GM19240 (cell line): ENCODE measurements at regions not wholly inside any gene's neighbourhood (a gene's known extent, or its start where the extent isn't known, plus 50 kb on each side); places are given as distances from the start of the nearest gene placed in this dataset.
"Not testable (repeated sequence)": the region's sequence is repeated elsewhere in the genome, so short reads cannot be mapped to it uniquely, and the experiment has no call there.

Source experiments
- DNase-seq: peaks from one replicate; pipeline ENCODE4 v3.0.0; 2011; ENCODE audit warnings: low spot score; ENCODE audit not compliant: insufficient read length

DNA sequence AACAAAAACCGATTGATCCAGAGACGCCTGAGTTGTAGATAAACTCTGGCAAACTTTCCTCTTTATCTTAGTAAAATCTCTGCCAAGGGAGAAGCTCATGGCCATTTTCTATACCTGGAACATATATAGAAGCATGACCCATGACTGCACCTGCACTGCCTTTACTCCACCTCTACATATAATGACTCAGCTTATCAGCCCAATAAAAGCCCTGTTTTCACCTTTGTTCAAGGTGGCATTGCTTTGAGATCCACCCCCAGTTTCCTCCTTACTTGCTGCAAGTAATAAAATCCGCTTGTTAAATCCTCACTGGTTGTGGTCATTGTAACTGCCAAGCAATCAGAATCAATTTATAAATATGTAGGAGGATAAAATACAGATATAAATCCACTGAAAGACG is 1280.4 kb downstream of the NSUN3 start:
- no peak for DNase-seq

- DNase-seq = no peak
Measured at GRCh38 chr3:95343767-95344166, 1280.9 kb downstream of the NSUN3 start.

DNA sequence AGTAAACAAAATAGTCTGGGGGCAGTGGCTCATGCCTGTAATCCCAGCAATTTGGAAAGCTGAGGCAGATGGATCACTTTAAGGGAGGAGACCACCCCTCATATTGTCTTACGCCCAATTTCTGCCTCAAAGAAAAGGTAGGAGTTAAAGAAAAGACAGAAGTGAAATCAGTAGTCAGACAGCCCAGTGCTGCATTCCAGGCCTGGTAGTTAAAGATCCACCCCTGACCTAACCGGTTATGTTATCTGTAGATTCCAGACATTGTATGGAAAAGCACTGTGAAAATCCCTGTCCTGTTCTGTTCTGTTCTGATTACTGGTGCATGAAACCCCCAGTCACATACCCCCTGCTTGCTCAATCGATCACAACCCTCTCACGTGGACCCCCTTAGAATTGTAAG is 1285.1 kb downstream of the NSUN3 start:
- DNase-seq = not testable (repeated sequence)

DNA sequence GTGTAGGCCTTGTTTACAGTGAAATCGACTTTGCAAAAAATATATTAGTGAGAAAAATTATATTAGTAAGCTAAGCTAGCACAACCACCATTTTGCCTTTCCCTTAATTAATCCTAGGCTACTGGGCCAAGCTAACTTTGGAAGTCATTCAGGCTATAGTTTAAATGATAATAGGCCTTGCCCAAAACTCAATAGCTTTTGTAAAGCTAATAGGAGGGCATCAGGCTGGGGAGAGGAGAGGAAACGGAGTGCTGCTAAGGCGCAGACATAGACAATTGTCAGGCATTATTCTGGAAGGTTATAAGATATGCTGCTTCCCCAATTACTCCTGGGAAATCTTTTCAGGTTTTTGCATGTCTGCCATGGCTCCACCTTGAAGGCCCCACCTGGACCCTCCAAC is 1286.0 kb downstream of the NSUN3 start:
- DNase-seq = no peak

DNA sequence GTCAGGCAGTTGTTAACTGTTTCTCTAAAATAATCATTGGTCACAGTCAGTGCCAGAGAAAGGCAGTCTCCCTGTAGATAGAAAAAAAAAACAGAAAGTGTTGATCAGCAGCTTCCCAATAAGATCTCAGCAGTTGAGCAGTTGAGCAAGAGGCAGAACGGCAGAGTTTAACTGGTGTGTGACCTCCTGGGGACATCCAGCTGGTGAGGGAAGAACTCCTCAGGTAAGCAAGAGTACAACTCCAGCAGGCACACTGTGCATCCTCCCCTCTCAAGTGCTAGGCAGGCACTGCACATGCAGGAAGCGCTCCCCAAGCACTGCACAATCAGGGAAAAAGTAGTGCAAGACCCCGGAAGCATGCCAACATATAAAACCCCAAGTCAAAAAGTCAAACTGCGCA is 1287.2 kb downstream of the NSUN3 start:
- DNase-seq = no peak

DNA sequence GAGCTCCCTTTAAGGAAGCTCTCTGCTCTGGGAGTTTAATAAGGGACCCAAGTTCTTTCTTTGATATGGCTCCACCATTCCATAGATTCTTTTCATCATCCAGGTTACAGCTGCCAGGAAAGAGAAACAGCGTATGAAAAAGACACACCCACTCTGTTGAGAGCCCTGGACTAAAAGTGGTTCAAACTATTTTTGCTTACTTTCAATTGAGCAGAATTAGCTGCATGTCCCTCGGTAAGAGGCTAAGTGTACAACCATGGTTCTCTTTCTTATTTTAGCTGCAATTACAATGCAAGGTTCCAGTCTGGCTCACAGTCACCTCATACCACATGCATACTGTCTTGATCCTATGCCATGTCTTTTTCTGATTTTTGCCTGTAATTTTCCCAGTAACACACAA is 1288.3 kb downstream of the NSUN3 start:
- no peak for DNase-seq

GRCh38 chr3:95352471-95352870 is 1289.6 kb downstream of the NSUN3 start:
- DNase-seq = no peak

DNA sequence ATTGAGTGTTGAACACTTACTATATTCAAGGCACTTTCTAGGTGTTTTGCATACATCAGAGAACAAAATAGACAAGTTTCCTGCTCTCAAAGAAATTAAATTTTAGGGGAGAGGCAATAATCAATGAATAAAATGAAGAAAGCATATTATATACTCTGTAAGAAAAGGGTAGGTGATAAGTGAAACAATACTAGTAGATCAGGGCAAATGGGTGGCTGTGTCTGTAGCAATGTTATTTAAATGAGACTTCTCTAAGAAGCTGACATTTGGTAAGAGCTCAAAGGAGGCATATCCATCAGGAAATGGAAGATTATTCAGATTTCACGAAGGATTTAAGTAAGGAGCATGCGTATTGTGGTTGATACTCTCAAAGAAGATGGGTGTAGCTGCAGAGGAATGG is 1291.6 kb downstream of the NSUN3 start:
- DNase-seq = no peak

DNA sequence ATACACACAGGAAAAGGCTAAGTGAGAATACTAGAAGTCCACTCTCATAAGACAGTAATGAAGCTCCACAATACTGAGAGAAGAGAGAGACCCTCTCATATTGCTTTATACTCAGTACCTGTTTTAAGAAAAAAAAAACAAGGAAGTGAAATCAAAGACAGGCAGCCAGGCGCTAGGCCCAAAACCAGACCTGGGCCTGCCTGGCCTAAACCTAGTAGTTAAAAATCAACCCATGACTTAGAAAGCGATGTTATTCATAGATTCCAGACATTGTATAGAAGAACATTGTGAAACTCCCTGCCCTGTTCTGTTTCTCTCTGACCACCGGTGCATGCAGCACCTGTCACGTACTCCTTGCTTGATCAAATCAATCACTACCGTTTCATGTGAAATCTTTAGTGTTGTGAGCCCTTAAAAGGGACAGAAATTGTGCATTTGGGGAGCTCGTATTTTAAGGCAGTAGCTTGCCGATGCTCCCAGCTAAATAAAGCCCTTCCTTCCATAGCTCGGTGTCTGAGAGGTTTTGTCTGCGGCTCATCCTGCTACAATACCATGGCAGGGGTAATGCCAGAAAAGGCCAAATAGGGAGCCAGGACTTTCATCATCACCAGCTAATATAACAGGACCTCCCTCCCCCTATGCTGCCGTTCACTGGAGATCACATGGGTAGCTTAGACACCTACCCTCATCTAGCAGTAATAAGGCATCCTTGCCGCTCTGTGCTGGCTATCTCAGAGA is 1294.1 kb downstream of the NSUN3 start:
- DNase-seq = no peak

DNA sequence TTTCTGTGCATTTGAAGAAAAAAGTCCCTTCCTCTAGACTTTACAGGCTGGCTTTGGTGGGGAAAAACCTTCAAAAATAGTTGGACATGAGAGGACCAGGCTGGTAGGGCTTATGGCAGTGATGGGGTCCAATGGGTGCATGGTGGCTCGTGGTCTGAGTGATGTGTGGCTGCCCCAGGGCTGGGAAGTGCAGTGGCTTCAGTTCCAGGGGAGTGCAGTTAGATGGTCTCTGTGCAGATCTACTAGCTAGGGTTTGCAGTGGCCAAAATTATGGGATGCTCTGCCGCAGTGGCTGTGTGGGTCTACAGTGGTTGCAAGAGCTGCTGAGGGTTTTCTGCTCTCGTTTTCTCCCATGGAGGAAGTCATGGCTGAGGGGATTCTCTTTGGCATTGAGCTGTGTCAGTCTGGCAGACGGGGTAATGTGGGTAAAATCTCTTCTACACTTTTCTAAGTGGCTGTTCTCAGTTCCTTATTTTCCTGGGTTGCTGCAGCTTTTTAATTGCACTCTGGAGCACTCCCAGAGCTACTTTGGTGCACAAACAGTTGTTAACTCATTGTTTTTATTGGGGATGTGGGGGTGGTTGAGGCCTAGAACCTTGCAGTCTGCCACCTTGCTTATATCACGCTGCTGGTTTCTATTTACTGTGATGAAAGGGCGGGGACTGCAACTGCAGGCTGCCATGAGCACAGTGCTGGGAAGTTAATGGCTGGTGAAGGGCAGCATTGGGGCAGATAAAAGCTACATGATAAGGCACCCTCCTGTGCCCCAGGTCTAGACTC is 1324.6 kb downstream of the NSUN3 start:
- no peak for DNase-seq

DNA sequence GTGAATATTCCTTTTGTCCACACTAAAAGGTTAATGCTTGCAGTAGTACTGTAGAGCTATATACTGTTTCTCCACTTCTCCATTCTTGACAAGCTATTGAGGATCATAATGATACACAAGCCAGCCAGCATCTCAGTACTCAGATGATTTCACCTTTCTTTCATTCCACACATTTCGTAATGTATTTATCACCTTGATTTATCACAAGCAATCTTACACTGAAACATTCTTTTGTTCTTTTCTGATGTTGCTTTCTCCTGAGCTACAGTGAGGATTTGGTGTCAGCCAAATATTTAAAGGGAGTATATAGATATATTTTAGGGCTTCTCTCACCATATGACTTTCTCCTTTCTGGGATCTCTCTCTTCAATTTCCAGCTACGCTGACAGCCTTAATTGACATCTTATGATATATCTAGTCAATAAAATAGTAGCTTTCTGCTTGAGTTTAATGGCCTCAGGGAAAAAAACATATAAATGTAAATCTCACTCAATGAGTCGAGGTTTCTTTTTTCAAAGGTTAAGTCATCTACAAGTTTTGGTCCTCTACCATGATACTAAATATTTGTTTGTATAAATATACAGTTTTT is 1327.0 kb downstream of the NSUN3 start:
- no peak for DNase-seq

DNA sequence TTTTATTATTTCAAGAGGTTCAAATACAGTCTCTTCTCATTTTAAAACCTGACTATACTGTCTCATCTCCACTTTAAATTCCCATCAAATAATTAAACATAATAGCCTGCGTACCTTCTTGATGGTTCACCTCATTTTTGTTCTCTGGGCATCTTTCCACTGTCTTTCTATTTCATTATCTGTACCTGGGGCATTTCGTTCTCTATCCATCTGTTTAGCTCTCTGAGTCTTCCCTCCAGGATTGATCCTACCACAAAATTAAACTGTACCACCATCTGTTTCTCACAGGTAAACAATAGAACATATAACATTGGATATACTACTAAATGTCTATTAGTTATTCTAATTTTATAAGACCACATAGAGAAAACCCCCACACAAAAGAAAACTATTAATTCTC is 1331.4 kb downstream of the NSUN3 start:
- no peak for DNase-seq

- DNase-seq = no peak
Measured at GRCh38 chr3:95399585-95399984, 1336.7 kb downstream of the NSUN3 start.

DNA sequence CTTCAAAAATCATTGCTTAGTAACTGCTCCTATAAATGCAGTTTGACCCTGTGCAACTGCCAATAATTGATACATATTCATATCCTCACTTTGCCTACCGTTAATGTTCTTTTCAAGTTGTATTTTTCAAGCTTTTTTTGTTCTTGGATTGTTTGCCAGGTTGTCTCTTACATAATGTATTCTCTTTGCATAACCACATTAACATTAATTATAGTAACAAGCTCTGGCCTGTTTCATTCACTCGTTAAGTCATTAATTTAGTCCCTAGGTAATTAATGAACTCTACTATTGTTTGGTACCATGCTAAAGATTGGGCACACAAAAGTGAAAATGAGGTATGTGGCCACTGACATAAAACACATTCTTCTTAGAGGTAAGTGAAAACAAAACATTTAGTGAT is 1338.8 kb downstream of the NSUN3 start:
- no peak for DNase-seq

DNA sequence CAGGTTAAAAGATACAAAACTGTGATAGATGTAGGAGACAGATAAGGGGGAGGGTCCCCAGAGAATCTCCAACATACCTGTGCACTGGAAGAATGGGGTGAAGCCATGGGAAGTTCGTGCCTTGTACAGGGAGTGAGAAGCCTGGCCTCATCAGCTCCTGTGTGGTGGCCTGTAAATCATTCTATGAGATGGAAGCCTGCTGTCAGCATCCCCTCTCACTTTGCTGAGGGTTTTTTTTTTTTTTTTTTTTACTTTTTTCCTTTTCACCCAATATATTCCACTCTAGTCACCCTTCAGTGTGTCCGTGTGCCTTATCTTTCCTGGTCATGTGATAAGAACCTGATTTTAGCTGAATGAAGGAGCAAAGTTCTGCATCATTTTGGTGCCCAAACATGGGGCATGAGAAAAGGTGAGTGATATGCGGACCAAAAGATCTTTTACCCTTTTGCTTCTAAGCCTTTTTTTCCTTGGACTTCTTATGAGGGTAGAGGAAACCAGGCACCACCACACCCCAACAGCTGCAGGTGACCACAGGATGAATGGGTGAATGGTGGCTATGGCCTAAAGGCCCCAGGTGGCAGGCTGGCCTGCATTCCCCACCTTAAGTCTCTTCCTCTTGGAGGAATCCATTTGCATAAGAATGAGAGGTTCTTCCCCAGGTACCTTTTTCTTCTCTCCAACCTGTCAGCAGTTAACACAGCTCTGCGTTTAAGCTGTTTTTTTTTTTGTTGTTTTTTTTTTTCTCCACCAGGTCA is 1345.0 kb downstream of the NSUN3 start:
- no peak for DNase-seq

DNA sequence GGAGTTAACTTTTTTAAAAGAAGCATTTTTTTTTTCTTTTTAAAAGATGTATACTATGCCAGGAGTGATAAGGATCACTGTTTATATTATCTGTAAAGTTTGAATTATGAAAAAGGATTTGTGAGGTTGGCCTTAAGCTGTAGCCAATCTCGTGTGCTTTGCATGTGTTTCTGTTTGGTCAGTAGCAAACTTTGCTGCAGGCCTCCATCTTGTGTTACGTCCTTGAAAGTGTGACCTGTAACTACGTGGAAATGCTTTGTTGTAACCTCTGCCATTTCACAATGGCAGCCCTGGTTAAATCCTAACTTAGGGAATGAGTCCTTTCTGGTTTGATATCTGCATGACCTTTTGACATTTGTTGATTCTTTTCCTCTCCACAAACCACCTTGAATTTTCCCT is 1345.6 kb downstream of the NSUN3 start:
- no peak for DNase-seq

DNA sequence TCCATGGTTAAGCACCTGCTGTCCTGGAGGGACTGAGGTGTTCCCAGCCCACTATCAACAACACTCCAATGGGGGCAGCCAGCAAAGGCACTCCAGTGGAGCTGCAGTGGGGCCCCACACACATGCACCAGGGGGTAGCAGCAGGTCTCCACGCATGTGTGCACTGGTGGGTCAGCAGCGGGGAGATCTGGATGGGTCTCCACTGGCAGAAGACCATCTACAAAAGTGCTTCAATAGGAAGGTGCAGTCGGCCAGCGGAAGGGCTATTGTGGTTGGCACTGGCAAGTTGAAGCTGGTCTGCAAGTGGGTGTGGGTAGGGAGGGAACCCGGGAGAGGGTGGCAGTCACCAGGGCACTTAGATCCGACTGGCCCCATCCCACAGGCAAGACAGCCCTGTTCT is 1355.4 kb downstream of the NSUN3 start:
- no peak for DNase-seq

- no peak for DNase-seq
Measured at GRCh38 chr3:95424279-95424678, 1361.4 kb downstream of the NSUN3 start.

GRCh38 chr3:95434491-95434890 is 1371.6 kb downstream of the NSUN3 start:
- DNase-seq = no peak

DNA sequence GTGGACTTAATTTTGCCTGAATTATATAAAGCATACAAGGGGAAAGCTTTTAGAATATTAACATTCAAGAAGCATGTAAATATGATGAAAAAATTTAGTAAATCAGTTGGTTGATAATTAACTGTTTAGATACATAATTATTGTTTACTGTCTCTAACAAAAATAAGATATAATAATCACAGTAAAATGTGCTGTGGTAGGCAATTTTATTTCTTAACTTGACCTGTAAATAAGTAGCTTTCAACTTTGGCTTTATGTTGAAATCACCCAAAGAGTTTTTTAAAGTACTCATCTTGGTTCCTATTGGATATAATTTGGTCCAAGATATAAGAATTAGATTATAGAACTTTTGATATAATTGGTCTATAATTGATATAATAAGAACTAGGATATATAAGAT is 1374.5 kb downstream of the NSUN3 start:
- DNase-seq = no peak

- no peak for DNase-seq
Measured at GRCh38 chr3:95438274-95438673, 1375.4 kb downstream of the NSUN3 start.

- no peak for DNase-seq
Measured at GRCh38 chr3:95442766-95443165, 1371.6 kb upstream of the EPHA6 start.
